HEK293 (cell line): ENCODE measurements at regions not wholly inside any gene's neighbourhood (a gene's known extent, or its start where the extent isn't known, plus 50 kb on each side); places are given as distances from the start of the nearest gene placed in this dataset.

Experiments
- CTCF ChIA-PET: fragments of 350-600 bp; formaldehyde crosslinking; extraction: SDS; loops from one replicate; lab custom pipeline; 2021; ENCODE audit warnings: antibody characterized with exemption; lab: Yijun Ruan, JAX
- POLR2A ChIA-PET: fragments of 300-600 bp; formaldehyde crosslinking; extraction: SDS; loops from one replicate; lab custom pipeline; 2020; ENCODE audit warnings: antibody characterized with exemption, inconsistent platforms; lab: Yijun Ruan, JAX
- H3K27ac ChIP-seq: fragments of 200-500 bp; sonication (Bioruptor generic); 2 replicates; pipeline ENCODE4 v1.5.1; 2014; ENCODE audit warnings: low read depth, low read length, control low read depth, inconsistent platforms; ENCODE audit errors: extremely low read depth
- H3K36me3 ChIP-seq, 2 experiments: fragments of 200-500 bp in 1 of 2; sonication (Bioruptor generic) in 1 of 2; 1 replicate in 1 of 2; 2 replicates in 1 of 2; pipeline ENCODE4 v1.5.1; 2014 to 2017; ENCODE audit warnings: inconsistent platforms in 2 of 2, low read length in 2 of 2; ENCODE audit not compliant: control insufficient read depth in 2 of 2, insufficient read depth in 1 of 2
- H3K4me1 ChIP-seq: fragments of 200-500 bp; sonication (Bioruptor generic); 2 replicates; pipeline ENCODE4 v1.5.1; 2014; ENCODE audit warnings: mild to moderate bottlenecking, low read length, inconsistent platforms; ENCODE audit not compliant: control insufficient read depth, insufficient read depth
- H3K4me3 ChIP-seq: 2 replicates; pipeline ENCODE4 v1.5.1; 2011; ENCODE audit warnings: low read depth, mild to moderate bottlenecking, control low read depth, low read length, moderate library complexity
- H3K9me3 ChIP-seq: fragments of 200-500 bp; sonication (Bioruptor generic); 2 replicates; pipeline ENCODE4 v1.5.1; 2014; ENCODE audit warnings: low read depth, low read length, inconsistent platforms; ENCODE audit not compliant: control insufficient read depth, insufficient read depth
- KLF8 ChIP-seq: fragments of 450-650 bp; formaldehyde crosslinking; IDR thresholded peaks from 2 replicates; pipeline ENCODE4 v1.5.1; 2016; ENCODE audit warnings: missing biosample characterization, missing genetic modification characterization
- MEIS1 ChIP-seq: sonication (generic); formaldehyde crosslinking; IDR thresholded peaks from 2 replicates; pipeline ENCODE4 v1.8.1; 2022; ENCODE audit warnings: missing genetic modification reagents, mild to moderate bottlenecking, borderline replicate concordance
- OSR2 ChIP-seq: fragments of 450-650 bp; formaldehyde crosslinking; IDR thresholded peaks from 2 replicates; pipeline ENCODE4 v1.5.1; 2016; ENCODE audit warnings: missing biosample characterization, missing genetic modification characterization
- ZBTB10 ChIP-seq: fragments of 450-650 bp; formaldehyde crosslinking; IDR thresholded peaks from 2 replicates; pipeline ENCODE4 v1.5.1; 2016; ENCODE audit warnings: missing biosample characterization, missing genetic modification characterization
- ZBTB17 ChIP-seq: fragments of 450-650 bp; formaldehyde crosslinking; IDR thresholded peaks from 2 replicates; pipeline ENCODE4 v1.5.1; 2016; ENCODE audit warnings: missing biosample characterization, missing genetic modification characterization
- ZNF140 ChIP-seq: fragments of 450-650 bp; formaldehyde crosslinking; IDR thresholded peaks from 2 replicates; pipeline ENCODE4 v1.5.1; 2016; ENCODE audit warnings: missing biosample characterization, missing genetic modification characterization
- ZNF157 ChIP-seq: fragments of 450-650 bp; formaldehyde crosslinking; IDR thresholded peaks from 2 replicates; pipeline ENCODE4 v1.5.1; 2016; ENCODE audit warnings: missing biosample characterization, missing genetic modification characterization
- ZNF169 ChIP-seq: fragments of 450-650 bp; formaldehyde crosslinking; IDR thresholded peaks from 2 replicates; pipeline ENCODE4 v1.5.1; 2016; ENCODE audit warnings: missing biosample characterization, missing genetic modification characterization
- ZNF174 ChIP-seq: fragments of 450-650 bp; formaldehyde crosslinking; IDR thresholded peaks from 2 replicates; pipeline ENCODE4 v1.5.0; 2017; ENCODE audit warnings: missing biosample characterization, mild to moderate bottlenecking, missing genetic modification characterization
- ZNF184 ChIP-seq: fragments of 450-650 bp; IDR thresholded peaks from 2 replicates; pipeline ENCODE4 v1.5.1; 2018; ENCODE audit warnings: missing biosample characterization, mild to moderate bottlenecking, missing genetic modification characterization
- ZNF202 ChIP-seq: fragments of 450-650 bp; formaldehyde crosslinking; IDR thresholded peaks from 2 replicates; pipeline ENCODE4 v1.5.1; 2016; ENCODE audit warnings: missing biosample characterization, missing genetic modification characterization, borderline replicate concordance
- ZNF24 ChIP-seq: fragments of 450-650 bp; formaldehyde crosslinking; IDR thresholded peaks from 2 replicates; pipeline ENCODE4 v1.5.1; 2016; ENCODE audit warnings: missing biosample characterization, missing genetic modification characterization
- ZNF266 ChIP-seq: fragments of 450-650 bp; formaldehyde crosslinking; IDR thresholded peaks from 2 replicates; pipeline ENCODE4 v1.5.1; 2016; ENCODE audit warnings: missing biosample characterization, missing genetic modification characterization, low read depth
- ZNF280C ChIP-seq: fragments of 450-650 bp; formaldehyde crosslinking; IDR thresholded peaks from 2 replicates; pipeline ENCODE4 v1.5.1; 2016; ENCODE audit warnings: missing biosample characterization, missing genetic modification characterization
- ZNF404 ChIP-seq: fragments of 450-650 bp; formaldehyde crosslinking; IDR thresholded peaks from 2 replicates; pipeline ENCODE4 v1.5.1; 2017; ENCODE audit warnings: missing biosample characterization, missing genetic modification characterization
- ZNF423 ChIP-seq: fragments of 450-650 bp; formaldehyde crosslinking; IDR thresholded peaks from 2 replicates; pipeline ENCODE4 v1.5.1; 2016; ENCODE audit warnings: missing biosample characterization, missing genetic modification characterization
- ZNF544 ChIP-seq: fragments of 450-650 bp; formaldehyde crosslinking; IDR thresholded peaks from 2 replicates; pipeline ENCODE4 v1.5.0; 2017; ENCODE audit warnings: missing biosample characterization, missing genetic modification characterization
- ZNF654 ChIP-seq: fragments of 450-650 bp; formaldehyde crosslinking; IDR thresholded peaks from 2 replicates; pipeline ENCODE4 v1.5.1; 2016; ENCODE audit warnings: low read depth, missing biosample characterization, missing genetic modification characterization
- ZNF707 ChIP-seq: fragments of 450-650 bp; formaldehyde crosslinking; IDR thresholded peaks from 2 replicates; pipeline ENCODE4 v1.5.1; 2016; ENCODE audit warnings: missing biosample characterization, missing genetic modification characterization
- ZNF747 ChIP-seq: fragments of 450-650 bp; formaldehyde crosslinking; IDR thresholded peaks from 2 replicates; pipeline ENCODE4 v1.5.1; 2016; ENCODE audit warnings: missing biosample characterization, missing genetic modification characterization
- TF ChIP-seq, protein P1 (sequence below): fragments of 450-650 bp; formaldehyde crosslinking; IDR thresholded peaks from 2 replicates; pipeline ENCODE4 v1.5.1; 2016; ENCODE audit warnings: missing biosample characterization, missing genetic modification characterization
- TF ChIP-seq, protein P2 (sequence below): fragments of 450-650 bp; formaldehyde crosslinking; IDR thresholded peaks from 2 replicates; pipeline ENCODE4 v1.5.1; 2016; ENCODE audit warnings: missing biosample characterization, missing genetic modification characterization
- TF ChIP-seq, protein P3 (sequence below): fragments of 450-650 bp; formaldehyde crosslinking; IDR thresholded peaks from 2 replicates; pipeline ENCODE4 v1.5.1; 2016; ENCODE audit warnings: missing biosample characterization, missing genetic modification characterization

DNA sequence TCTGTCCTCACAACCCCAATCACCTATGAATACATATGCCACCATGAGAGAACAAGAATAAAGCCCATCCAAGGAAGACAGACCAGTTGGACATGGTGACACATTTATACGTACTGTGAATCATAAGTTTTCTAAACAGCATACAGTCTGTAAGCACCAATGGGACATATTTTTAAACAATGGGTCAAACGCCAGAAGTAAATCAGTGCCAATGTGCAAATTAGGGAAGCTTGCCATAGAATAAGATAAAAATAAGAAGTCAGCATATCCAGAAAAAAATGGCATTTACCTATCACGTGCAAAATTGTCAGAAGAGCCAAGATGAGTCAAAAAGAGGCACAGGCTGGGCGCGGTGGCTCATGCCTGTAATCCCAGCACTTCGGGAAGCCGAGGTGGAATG, 910.4 kb downstream of the SORCS1 start (continued):
- no peak for TF ChIP-seq ZBTB10
- no peak for TF ChIP-seq ZNF169
- TF ChIP-seq ZNF157 (tag by site-specific recombination) = no peak
- TF ChIP-seq ZNF202 (tag by site-specific recombination) = no peak
- no peak for TF ChIP-seq ZNF654 (tag by site-specific recombination)
- TF ChIP-seq ZNF707 (tag by site-specific recombination) = no peak
- no peak for TF ChIP-seq ZNF140
- no peak for TF ChIP-seq ZNF423 (tag by site-specific recombination)
- TF ChIP-seq ZNF280C = no peak
- TF ChIP-seq ZNF24 (tag by site-specific recombination) = no peak
- no peak for TF ChIP-seq ZBTB17 (tag by site-specific recombination)

DNA sequence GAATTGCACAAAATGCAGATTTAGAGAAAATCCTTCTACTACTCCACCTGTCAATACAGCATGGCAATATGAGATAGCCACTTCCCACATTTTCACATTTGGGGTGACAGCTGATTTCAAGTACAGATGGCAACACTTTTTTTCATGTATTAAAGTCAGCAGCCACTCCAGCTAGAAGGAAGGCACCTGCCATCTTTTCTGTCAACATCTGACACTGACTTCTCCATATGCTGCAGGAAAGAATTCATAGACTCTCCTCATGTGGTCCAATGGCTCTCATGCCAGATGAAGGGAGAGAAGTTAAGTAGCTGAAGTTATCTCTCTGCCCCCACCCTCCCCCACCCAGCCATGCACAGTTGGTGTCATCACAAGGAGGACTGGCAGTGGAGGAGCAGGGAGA, 912.0 kb downstream of the SORCS1 start:
- no peak overlapping the region for H3K4me3 ChIP-seq
- H3K4me1 ChIP-seq = no peaks in the 10 kb centered on the region
- no peaks in the 10 kb centered on the region for H3K9me3 ChIP-seq
- H3K36me3 ChIP-seq = no peaks in the 10 kb centered on the region; a peak in 1 of 3 replicates
- CTCF ChIA-PET = no interaction called here
- no peak overlapping the region for H3K27ac ChIP-seq
- POLR2A ChIA-PET = no interaction called here
- TF ChIP-seq, protein P1, sequence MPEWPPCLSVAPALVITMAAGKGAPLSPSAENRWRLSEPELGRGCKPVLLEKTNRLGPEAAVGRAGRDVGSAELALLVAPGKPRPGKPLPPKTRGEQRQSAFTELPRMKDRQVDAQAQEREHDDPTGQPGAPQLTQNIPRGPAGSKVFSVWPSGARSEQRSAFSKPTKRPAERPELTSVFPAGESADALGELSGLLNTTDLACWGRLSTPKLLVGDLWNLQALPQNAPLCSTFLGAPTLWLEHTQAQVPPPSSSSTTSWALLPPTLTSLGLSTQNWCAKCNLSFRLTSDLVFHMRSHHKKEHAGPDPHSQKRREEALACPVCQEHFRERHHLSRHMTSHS (tag by site-specific recombination) = no peak
- no peak for TF ChIP-seq MEIS1
- no peak for TF ChIP-seq ZNF747 (tag by site-specific recombination)
- no peak for TF ChIP-seq ZNF184 (tag by site-specific recombination)
- TF ChIP-seq ZNF404 (tag by site-specific recombination) = no peak
- TF ChIP-seq ZNF544 = no peak
- TF ChIP-seq ZNF174 (tag by site-specific recombination) = no peak
- no peak for TF ChIP-seq ZNF266
- no peak for TF ChIP-seq OSR2 (tag by site-specific recombination)
- no peak for TF ChIP-seq KLF8 (tag by site-specific recombination)
- TF ChIP-seq, protein P2, sequence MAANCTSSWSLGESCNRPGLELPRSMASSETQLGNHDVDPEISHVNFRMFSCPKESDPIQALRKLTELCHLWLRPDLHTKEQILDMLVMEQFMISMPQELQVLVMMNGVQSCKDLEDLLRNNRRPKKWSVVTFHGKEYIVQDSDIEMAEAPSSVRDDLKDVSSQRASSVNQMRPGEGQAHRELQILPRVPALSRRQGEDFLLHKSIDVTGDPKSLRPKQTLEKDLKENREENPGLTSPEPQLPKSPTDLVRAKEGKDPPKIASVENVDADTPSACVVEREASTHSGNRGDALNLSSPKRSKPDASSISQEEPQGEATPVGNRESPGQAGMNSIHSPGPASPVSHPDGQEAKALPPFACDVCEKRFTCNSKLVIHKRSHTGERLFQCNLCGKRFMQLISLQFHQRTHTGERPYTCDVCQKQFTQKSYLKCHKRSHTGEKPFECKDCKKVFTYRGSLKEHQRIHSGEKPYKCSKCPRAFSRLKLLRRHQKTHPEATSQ = no peak
- TF ChIP-seq, protein P3, sequence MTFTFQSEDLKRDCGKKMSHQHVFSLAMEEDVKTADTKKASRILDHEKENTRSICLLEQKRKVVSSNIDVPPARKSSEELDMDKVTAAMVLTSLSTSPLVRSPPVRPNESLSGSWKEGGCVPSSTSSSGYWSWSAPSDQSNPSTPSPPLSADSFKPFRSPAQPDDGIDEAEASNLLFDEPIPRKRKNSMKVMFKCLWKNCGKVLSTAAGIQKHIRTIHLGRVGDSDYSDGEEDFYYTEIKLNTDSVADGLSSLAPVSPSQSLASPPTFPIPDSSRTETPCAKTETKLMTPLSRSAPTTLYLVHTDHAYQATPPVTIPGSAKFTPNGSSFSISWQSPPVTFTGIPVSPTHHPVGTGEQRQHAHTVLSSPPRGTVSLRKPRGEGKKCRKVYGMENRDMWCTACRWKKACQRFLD = no peak
